B cell (primary cell): ENCODE measurements at regions not wholly inside any gene's neighbourhood (a gene's known extent, or its start where the extent isn't known, plus 50 kb on each side); places are given as distances from the start of the nearest gene placed in this dataset.

Source experiments
- ATAC-seq: fragments of 200-7000 bp; cut with Tn5 transposase; one replicate; pipeline ENCODE4 v1.10.0; 2021; ENCODE audit warnings: low read depth, mild to moderate bottlenecking, moderate number of reproducible peaks, moderate library complexity
- CTCF ChIA-PET: fragments of 350-600 bp; sonication (Branson Sonifier 250); formaldehyde crosslinking; loops from one replicate; lab custom pipeline; 2021; ENCODE audit warnings: antibody characterized with exemption, inconsistent platforms; lab: Charles Lee
- POLR2A ChIA-PET: fragments of 350-600 bp; sonication (Branson Sonifier 250); formaldehyde crosslinking; loops from one replicate; lab custom pipeline; 2021; ENCODE audit warnings: antibody characterized with exemption; lab: Charles Lee
- DNase-seq: peaks from one replicate; pipeline ENCODE4 v3.0.0; 2013
- H2AFZ ChIP-seq: 2 replicates; pipeline ENCODE4 v1.6.1; 2012; ENCODE audit warnings: mild to moderate bottlenecking, low read depth, low read length; ENCODE audit not compliant: insufficient read depth, poor library complexity, severe bottlenecking
- H3K27ac ChIP-seq, 2 donors: 1 replicate in 1 of 2; 2 replicates in 1 of 2; pipeline ENCODE4 v1.5.1; 2012 to 2013; ENCODE audit warnings: low read length in 2 of 2, mild to moderate bottlenecking in 2 of 2, moderate library complexity in 1 of 2
- H3K27me3 ChIP-seq, 4 experiments: fragments of 200-600 bp in 1 of 4; sonication (generic) in 1 of 4; replicated peaks in 1 of 4; 1 replicate in 2 of 4; 2 replicates in 2 of 4; pipeline versions ENCODE4 v1.6.1 to v1.7.0; 2013 to 2016; ENCODE audit warnings: low read length in 3 of 4, mild to moderate bottlenecking in 2 of 4, mixed read lengths in 1 of 4, moderate library complexity in 1 of 4; ENCODE audit not compliant: insufficient read depth in 4 of 4, control insufficient read depth in 3 of 4; ENCODE audit errors: control extremely low read depth in 1 of 4
- H3K36me3 ChIP-seq, 2 experiments: replicated peaks in 1 of 2; 1 replicate in 1 of 2; 2 replicates in 1 of 2; pipeline versions ENCODE4 v1.6.1 to v1.7.1; 2013; ENCODE audit warnings: low read length in 1 of 2; ENCODE audit not compliant: insufficient read depth in 2 of 2, control insufficient read depth in 1 of 2; ENCODE audit errors: control extremely low read depth in 1 of 2, extremely low read depth in 1 of 2
- H3K4me1 ChIP-seq, 2 donors: fragments of 200-600 bp in 1 of 2; sonication (generic) in 1 of 2; 1 replicate in 1 of 2; 2 replicates in 1 of 2; pipeline versions ENCODE4 v1.5.1 to v1.6.1; 2013 to 2017; ENCODE audit warnings: low read length in 2 of 2; ENCODE audit not compliant: control insufficient read depth in 2 of 2, insufficient read depth in 2 of 2
- H3K4me2 ChIP-seq: replicated peaks from 2 replicates; pipeline ENCODE3; 2012; ENCODE audit warnings: mild to moderate bottlenecking, low read depth, low read length; ENCODE audit not compliant: poor library complexity, severe bottlenecking
- H3K4me3 ChIP-seq, 5 experiments: fragments of 200-600 bp in 1 of 5; sonication (generic) in 1 of 5; 1 replicate in 3 of 5; 2 replicates in 2 of 5; pipeline versions ENCODE4 v1.5.1 to v1.7.0; 2011 to 2016; ENCODE audit warnings: low read length in 4 of 5, mild to moderate bottlenecking in 4 of 5, low read depth in 2 of 5, control low read depth in 1 of 5, moderate library complexity in 1 of 5; ENCODE audit not compliant: insufficient read depth in 1 of 5; ENCODE audit errors: control extremely low read depth in 1 of 5, extremely low read depth in 1 of 5
- H3K79me2 ChIP-seq: fragments of 200-600 bp; sonication (generic); one replicate; pipeline ENCODE4 v1.6.0; 2016; ENCODE audit warnings: low read length; ENCODE audit not compliant: control insufficient read depth, insufficient read depth
- H3K9ac ChIP-seq: fragments of 200-600 bp; sonication (generic); 2 replicates; pipeline ENCODE4 v1.6.1; 2017; ENCODE audit warnings: mild to moderate bottlenecking, low read length, moderate library complexity
- H3K9me3 ChIP-seq, 3 donors: one replicate each; pipeline versions ENCODE4 v1.6.1 to v1.7.1; 2013; ENCODE audit warnings: low read length in 2 of 3; ENCODE audit not compliant: control insufficient read depth in 2 of 3, insufficient read depth in 1 of 3; ENCODE audit errors: control extremely low read depth in 1 of 3
- H4K20me1 ChIP-seq: 2 replicates; pipeline ENCODE4 v1.6.0; 2012; ENCODE audit warnings: mild to moderate bottlenecking, low read length; ENCODE audit not compliant: insufficient read depth, control insufficient read depth, poor library complexity, severe bottlenecking
- H3K27ac Mint-ChIP-seq: one replicate; pipeline ENCODE4 v1.8.0; 2021; ENCODE audit warnings: mixed read lengths
- H3K27me3 Mint-ChIP-seq: one replicate; pipeline ENCODE4 v1.8.0; 2021; ENCODE audit warnings: mixed read lengths
- H3K4me1 Mint-ChIP-seq: one replicate; pipeline ENCODE4 v1.8.0; 2021; ENCODE audit warnings: mixed read lengths
- H3K4me3 Mint-ChIP-seq: one replicate; pipeline ENCODE4 v1.8.0; 2021; ENCODE audit warnings: mixed read lengths
- H3K9me3 Mint-ChIP-seq: one replicate; pipeline ENCODE4 v1.8.0; 2022; ENCODE audit warnings: mixed read lengths; ENCODE audit not compliant: insufficient read depth
- CTCF ChIP-seq: fragments of 200-600 bp; IDR thresholded peaks from one replicate; pipeline ENCODE4 v1.8.0; 2022; ENCODE audit warnings: antibody characterized with exemption, mild to moderate bottlenecking
- EZH2 ChIP-seq: IDR thresholded peaks from 2 replicates; pipeline ENCODE4 v1.6.1; 2012; ENCODE audit warnings: borderline replicate concordance, low read depth, mild to moderate bottlenecking, moderate library complexity, low read length; ENCODE audit not compliant: insufficient read depth, poor library complexity, severe bottlenecking
- WGBS: methylation state at CpG from one replicate; pipeline ENCODE4 v1.1.5; 2013; ENCODE audit warnings: missing lambda C conversion rate; ENCODE audit not compliant: insufficient coverage; 5-methylcytosine and 5-hydroxymethylcytosine counted together
- intact Hi-C: fragments of 100-400 bp; cut with micrococcal nuclease; formaldehyde crosslinking; loops from one replicate; pipeline ENCODE4 v1.10.0; 2022

GRCh38 chr16:86095906-86096485 is 197.0 kb downstream of the IRF8 start:
- no peaks in the 10 kb centered on the region for H3K36me3 ChIP-seq
- 83% methylated on average over 6 of the region's 6 CpGs for WGBS
- TF ChIP-seq EZH2 (no peak), CTCF (no peak)
- H3K27me3 Mint-ChIP-seq, result no peaks in the 10 kb centered on the region
- intact Hi-C loops, result no loop called here
- no peaks in the 10 kb centered on the region for H3K9me3 ChIP-seq
- DNase-seq (no peak), ATAC-seq (no peak)
- H3K9ac ChIP-seq, result no peak overlapping the region
- no peaks in the 10 kb centered on the region for H3K79me2 ChIP-seq
- H3K27ac ChIP-seq, result no peak overlapping the region
- ChIA-PET POLR2A (no interaction called here), CTCF (no interaction called here)
- no peaks in the 10 kb centered on the region for H3K4me1 ChIP-seq
- H3K4me3 Mint-ChIP-seq, result no peak overlapping the region
- no peak overlapping the region for H3K27ac Mint-ChIP-seq
- no peaks in the 10 kb centered on the region for H3K4me1 Mint-ChIP-seq
- no peak overlapping the region for H2AFZ ChIP-seq
- H3K9me3 Mint-ChIP-seq, result no peaks in the 10 kb centered on the region
- peaks cover 0 to under 1% (median 0%) of the 10 kb centered on the region in 4 experiments for H3K27me3 ChIP-seq
- no peak overlapping the region for H3K4me2 ChIP-seq
- no peak overlapping the region for H3K4me3 ChIP-seq
- H4K20me1 ChIP-seq, result no peaks in the 10 kb centered on the region

- Histone ChIP-seq H2AFZ (no peak overlapping the region), H3K9me3 (no peaks in the 10 kb centered on the region), H3K27me3 (peaks cover 0 to 7% (median 2%) of the 10 kb centered on the region in 4 experiments), H3K4me3 (no peak overlapping the region), H3K9ac (no peak overlapping the region), H3K36me3 (no peaks in the 10 kb centered on the region), H4K20me1 (no peaks in the 10 kb centered on the region), H3K27ac (no peak overlapping the region), H3K79me2 (no peaks in the 10 kb centered on the region), H3K4me1 (no peaks in the 10 kb centered on the region), H3K4me2 (no peak overlapping the region)
- DNase-seq (no peak), ATAC-seq (no peak)
- intact Hi-C loops, result no loop called here
- Mint-ChIP-seq H3K9me3 (no peaks in the 10 kb centered on the region), H3K27ac (no peak overlapping the region), H3K27me3 (no peaks in the 10 kb centered on the region), H3K4me3 (no peak overlapping the region), H3K4me1 (no peaks in the 10 kb centered on the region)
- no peak for TF ChIP-seq CTCF
- TF ChIP-seq EZH2, result no peak
- ChIA-PET CTCF (no interaction called here), POLR2A (no interaction called here)
- 82% methylated on average over 3 of the region's 7 CpGs for WGBS
Observed at GRCh38 chr16:86096850-86097249, 197.9 kb downstream of the IRF8 start.
